ENCODE measurements at regions not wholly inside any gene's neighbourhood (a gene's known extent, or its start where the extent isn't known, plus 50 kb on each side); places are given as distances from the start of the nearest gene placed in this dataset.

DNA sequence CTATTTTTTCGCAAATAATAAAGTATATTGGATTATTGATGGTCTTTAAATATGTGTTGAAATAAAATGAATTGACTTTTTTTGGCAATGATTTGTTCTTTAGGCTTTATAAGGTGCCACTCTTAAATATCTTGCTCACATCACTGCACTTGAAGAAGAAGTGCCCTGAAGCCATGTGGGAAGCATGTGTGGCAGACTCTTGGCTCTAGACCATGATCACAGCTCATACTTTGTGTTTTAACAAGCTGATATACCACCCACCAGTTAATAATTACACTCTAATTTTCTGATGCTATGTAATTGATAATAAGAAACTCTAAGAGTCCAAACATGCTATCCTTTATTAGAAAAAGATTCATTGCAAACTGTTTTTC is 52.1 kb upstream of the TGFBR2 start:
- DNase-seq (ENCODE audit: low spot score): no peak

DNA sequence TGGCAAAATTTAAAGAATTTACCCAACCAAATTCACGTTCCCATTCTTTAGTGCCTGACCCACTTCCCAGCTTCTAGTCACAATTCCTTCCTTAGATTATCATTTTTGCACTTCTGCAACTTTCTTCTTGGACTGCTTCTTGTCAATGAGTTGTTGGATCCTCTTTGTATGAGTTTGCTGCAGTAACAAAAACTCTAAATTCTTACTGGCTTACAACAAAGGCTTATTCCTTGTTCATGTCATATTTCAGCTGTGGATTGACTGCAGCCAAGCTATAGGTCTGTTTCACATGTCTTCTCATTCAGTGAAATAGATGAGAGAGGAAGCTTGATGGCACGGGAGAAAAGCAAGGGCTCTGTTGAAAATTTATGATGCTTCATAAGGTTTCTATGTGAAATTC is 50.4 kb upstream of the TGFBR2 start:
- DNase-seq (ENCODE audit: low spot score): no peak

All from AG20443 (cell line).